ENCODE measurements at regions not wholly inside any gene's neighbourhood (a gene's known extent, or its start where the extent isn't known, plus 50 kb on each side); places are given as distances from the start of the nearest gene placed in this dataset.

DNA sequence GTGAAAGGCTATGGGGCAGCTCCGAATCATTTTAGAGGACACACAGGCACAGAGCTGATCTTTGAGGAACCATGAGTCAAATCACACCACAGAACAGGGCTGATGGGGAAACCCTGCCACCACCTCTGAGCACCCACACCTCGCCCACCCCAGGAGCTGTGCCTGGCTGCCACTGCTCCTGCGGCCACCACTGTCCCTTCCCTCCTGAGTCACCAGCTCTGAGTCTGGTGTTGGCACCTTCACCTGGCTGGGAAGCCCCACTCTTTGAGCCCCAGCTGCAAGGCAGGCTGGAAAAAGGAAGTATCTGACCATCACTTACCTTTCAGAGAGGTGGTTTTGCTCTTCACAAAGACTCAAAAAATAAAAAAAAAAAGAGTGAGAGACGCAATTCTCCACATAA, 63.6 kb upstream of the MEF2A start:
- TF ChIP-seq, protein P1, sequence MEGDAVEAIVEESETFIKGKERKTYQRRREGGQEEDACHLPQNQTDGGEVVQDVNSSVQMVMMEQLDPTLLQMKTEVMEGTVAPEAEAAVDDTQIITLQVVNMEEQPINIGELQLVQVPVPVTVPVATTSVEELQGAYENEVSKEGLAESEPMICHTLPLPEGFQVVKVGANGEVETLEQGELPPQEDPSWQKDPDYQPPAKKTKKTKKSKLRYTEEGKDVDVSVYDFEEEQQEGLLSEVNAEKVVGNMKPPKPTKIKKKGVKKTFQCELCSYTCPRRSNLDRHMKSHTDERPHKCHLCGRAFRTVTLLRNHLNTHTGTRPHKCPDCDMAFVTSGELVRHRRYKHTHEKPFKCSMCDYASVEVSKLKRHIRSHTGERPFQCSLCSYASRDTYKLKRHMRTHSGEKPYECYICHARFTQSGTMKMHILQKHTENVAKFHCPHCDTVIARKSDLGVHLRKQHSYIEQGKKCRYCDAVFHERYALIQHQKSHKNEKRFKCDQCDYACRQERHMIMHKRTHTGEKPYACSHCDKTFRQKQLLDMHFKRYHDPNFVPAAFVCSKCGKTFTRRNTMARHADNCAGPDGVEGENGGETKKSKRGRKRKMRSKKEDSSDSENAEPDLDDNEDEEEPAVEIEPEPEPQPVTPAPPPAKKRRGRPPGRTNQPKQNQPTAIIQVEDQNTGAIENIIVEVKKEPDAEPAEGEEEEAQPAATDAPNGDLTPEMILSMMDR (IDR thresholded peaks at IDR 0.05) = no peak
- ATAC-seq (ENCODE audit: low FRiP score) = no peak
- DNase-seq (ENCODE audit: low spot score) = no peak

DNA sequence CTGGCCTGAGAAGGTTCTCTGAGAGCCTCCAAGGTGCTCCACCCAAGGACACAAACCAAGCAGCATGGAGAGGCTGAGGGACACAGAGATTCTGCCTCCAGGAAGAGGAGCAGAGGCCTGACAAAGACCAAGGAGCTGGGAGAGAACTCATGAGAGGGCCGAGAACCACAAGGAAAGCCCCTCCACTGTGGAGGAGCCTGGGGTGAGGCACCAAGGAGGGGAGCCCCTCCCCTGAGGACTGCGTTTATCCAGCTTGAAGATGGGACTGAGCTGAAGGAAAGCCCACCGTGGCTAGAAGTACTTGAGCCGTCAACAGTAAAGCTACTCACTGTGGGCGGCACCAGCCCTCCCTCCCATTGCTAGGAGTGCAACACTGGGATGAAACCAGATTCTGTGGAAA, 63.1 kb upstream of the MEF2A start:
- no peak for ATAC-seq (ENCODE audit: low FRiP score)
- TF ChIP-seq, protein P1 (IDR thresholded peaks at IDR 0.05) = no peak
- no peak for DNase-seq (ENCODE audit: low spot score)

DNA sequence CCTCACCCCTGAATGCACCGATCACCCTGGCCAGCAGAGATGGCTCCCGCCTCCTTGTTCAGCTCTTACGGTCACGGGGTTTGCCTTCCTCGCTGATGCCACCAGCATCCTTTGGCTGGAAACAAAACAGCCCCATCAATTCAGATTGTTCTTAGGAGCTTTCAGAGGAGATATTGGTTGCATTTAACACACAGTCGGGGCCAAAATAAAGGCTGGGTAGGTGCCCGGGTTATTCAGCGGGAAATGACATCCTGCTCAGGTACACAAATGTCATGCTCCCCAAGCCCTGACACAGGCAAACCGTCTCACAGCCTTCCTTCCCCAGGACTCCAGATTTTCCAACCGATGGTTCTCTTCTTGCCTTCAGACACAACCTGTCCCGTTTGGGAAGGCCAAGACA, 62.4 kb upstream of the MEF2A start:
- DNase-seq (ENCODE audit: low spot score) (no peak), ATAC-seq (ENCODE audit: low FRiP score) (no peak)
- TF ChIP-seq, protein P1 (IDR thresholded peaks at IDR 0.05) = no peak

DNA sequence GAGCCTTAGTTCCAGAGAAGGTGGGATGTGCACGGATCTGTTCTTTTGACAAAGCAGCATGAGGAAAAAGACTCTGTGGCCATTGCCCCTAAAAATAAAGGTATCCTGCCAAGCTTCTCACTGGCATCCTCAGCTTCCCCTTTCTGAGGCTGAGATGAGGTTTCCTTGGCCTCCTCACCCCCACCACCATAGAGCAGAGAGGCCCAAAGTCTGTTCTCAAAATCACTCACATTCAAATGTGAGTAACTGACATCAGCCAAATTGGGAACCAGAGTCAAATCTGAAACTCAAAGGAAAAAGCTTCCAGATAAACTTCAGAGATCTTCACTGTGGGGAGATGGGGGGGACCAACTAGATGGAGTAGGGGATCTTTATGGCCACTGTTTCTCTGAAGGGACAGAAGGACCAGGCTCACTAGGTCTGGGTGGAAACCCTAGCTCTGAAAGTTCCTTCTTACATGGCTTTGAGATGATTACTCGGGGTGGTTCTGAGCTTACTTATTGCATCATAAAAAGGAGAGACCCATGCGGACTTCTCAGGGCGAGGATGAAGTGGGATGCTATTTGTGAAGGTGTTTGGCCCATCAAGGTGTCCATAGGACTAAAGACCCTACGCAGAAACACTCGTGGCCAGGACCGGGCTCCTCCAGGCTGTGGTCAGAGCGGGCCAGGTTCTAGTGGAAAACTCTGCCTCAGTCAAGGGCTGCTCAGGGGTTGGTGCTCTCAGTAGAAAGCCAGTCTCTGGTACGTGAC, 61.5 kb upstream of the MEF2A start:
- TF ChIP-seq, protein P1 (IDR thresholded peaks at IDR 0.05) = no peak
- no peak for ATAC-seq (ENCODE audit: low FRiP score)
- DNase-seq (ENCODE audit: low spot score) = no peak

DNA sequence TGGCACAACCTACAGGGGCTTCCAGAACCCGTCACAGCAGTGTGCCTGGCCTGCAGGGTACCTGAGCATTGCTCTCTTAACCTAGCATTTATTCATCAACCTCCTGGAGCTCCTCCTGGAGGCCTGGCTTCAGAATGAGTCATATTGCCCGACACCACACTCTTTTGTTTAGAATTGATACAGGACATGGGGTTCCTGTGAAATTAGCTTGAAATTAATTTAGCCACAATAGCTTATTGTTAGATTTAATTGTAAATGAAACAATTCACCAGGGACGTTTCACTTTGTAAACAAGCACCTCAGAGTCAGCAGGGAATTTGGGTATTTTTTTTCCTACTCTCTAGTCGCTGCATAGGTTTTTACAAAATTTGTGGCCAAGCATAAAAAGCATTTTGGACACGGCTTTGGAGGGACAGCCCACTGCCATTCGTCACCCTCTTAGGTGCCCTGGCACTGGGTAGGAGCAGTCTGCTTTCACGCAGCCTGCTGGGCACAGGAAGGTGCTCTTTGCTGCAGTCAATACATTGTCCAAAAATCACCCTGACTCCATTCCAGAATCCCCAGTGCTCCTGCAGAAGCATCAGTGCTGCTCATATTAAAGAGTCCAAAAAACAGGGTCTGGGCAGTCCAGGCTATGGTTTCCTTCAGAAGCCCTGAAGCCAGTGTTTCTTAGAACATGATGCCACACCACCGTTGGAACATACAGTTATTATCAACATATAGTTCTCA, 60.8 kb upstream of the MEF2A start:
- DNase-seq (ENCODE audit: low spot score) (no peak), ATAC-seq (ENCODE audit: low FRiP score) (no peak)
- TF ChIP-seq, protein P1 (IDR thresholded peaks at IDR 0.05) = no peak

DNA sequence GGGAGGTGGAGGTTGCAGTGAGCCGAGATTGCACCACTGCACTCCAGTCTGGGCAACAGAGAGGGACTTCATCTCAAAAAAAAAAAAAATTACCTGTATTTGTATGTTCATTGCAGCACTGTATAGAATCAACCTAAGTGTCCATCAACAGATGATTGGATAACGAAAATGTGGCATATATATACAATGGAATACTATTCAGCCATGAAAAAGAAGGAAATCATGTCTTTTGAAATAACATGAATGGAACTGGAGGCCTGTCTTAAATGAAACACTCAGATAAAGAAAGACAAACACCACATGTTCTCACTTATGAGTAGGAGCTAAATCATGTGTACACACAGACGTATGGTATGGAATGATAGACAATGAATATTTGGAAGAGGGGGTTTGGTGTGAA, 59.4 kb upstream of the MEF2A start:
- no peak for DNase-seq (ENCODE audit: low spot score)
- no peak for ATAC-seq (ENCODE audit: low FRiP score)
- TF ChIP-seq, protein P1 (IDR thresholded peaks at IDR 0.05) = no peak

Data from omental fat pad (tissue), 3 donors.